Breast epithelium (tissue), 4 donors: ENCODE measurements at regions not wholly inside any gene's neighbourhood (a gene's known extent, or its start where the extent isn't known, plus 50 kb on each side); places are given as distances from the start of the nearest gene placed in this dataset.

Experiments used
- DNase-seq, 2 donors: peaks; one replicate each; pipeline ENCODE4 v3.0.0-alpha.2; 2019; ENCODE audit warnings: low spot score in 2 of 2
- H3K27ac ChIP-seq, 2 donors: fragments of 200-600 bp; sonication (generic) in 1 of 2; one replicate each; pipeline ENCODE4 v1.5.1; 2016 to 2019; ENCODE audit warnings: mild to moderate bottlenecking in 1 of 2
- H3K27me3 ChIP-seq, 2 donors: fragments of 200-600 bp; sonication (generic) in 1 of 2; one replicate each; pipeline versions ENCODE4 v1.5.1 to v1.6.0; 2017 to 2019; ENCODE audit warnings: control low read depth in 1 of 2, mild to moderate bottlenecking in 1 of 2
- H3K36me3 ChIP-seq: fragments of 200-600 bp; one replicate; pipeline ENCODE4 v1.5.1; 2019
- H3K4me1 ChIP-seq, 2 donors: fragments of 200-600 bp; sonication (generic); one replicate each; pipeline ENCODE4 v1.5.1; 2016 to 2019; ENCODE audit warnings: control low read depth in 1 of 2
- H3K4me3 ChIP-seq, 3 donors: fragments of 200-600 bp; sonication (generic); 1 replicate in 2 of 3; 2 replicates in 1 of 3; pipeline ENCODE4 v1.5.1; 2016 to 2019; ENCODE audit warnings: mild to moderate bottlenecking in 3 of 3, moderate library complexity in 2 of 3
- H3K9me3 ChIP-seq, 2 donors: fragments of 200-600 bp; sonication (generic) in 1 of 2; one replicate each; pipeline ENCODE4 v1.5.1; 2016 to 2019; ENCODE audit warnings: control low read depth in 1 of 2
- CTCF ChIP-seq, 3 donors: fragments of 450-650 bp; IDR thresholded peaks; one replicate each; pipeline ENCODE4 v1.5.1; 2016 to 2017; ENCODE audit warnings: antibody characterized with exemption in 3 of 3, mild to moderate bottlenecking in 3 of 3, moderate library complexity in 3 of 3
- POLR2A ChIP-seq: fragments of 450-650 bp; IDR thresholded peaks from one replicate; pipeline ENCODE4 v1.6.1; 2016; ENCODE audit warnings: antibody characterized with exemption, mild to moderate bottlenecking, moderate library complexity
- POLR2AphosphoS5 ChIP-seq, 3 donors: sonication (generic); formaldehyde crosslinking; IDR thresholded peaks; one replicate each; pipeline ENCODE4 v1.6.1; 2017; ENCODE audit warnings: antibody characterized with exemption in 3 of 3
- intact Hi-C: fragments of 100-400 bp; cut with DNase I; formaldehyde crosslinking; loops from one replicate; pipeline ENCODE4 v1.15.1; 2023; ENCODE audit warnings: low total_unique reads

- H3K27ac ChIP-seq, result no peak overlapping the region
- intact Hi-C loops, result no loop called here
These were observed 60.5 kb upstream of the DPH6 start for GRCh38 chr15:35606450-35606779.

DNA sequence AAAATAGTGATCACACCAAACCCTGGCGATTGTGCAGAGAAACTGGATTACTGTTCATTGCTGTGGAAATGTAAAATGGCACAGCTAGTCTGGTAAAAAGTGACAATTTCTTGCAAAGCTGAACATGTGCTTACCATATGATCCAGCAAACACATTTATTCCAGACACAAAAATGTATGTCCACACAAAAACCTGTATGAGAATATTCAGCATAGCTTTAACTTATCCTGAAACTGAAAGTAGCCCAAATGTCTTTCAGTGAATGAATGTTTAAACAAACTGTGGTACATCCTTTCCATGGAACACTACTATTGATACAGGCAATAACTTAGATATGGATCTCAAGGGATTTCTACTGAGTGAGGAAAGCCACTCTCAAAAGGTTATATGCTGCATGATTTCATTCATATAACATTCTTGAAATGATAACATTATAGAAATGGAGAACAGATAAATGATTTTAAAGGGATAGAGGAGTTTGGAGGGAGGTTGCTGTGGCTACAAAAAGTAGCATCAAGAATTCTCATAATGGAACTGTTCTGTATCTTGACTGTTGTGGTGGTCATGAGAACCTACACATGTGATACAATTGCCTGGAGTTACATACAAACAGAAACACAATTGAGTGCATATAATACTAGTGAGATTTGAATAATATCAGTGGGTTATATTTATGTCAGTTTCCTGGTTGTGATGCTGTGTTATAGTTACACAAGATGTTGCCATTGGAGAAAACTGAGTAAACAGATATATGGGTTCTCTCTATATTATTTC is 70.7 kb upstream of the DPH6 start:
- DNase-seq, result no peak
- H3K9me3 ChIP-seq, result no peaks in the 10 kb centered on the region
- H3K27ac ChIP-seq, result no peak overlapping the region
- H3K4me1 ChIP-seq, result no peaks in the 10 kb centered on the region
- no peak overlapping the region for H3K4me3 ChIP-seq
- no peaks in the 10 kb centered on the region for H3K27me3 ChIP-seq
- no peak for TF ChIP-seq CTCF (IDR thresholded peaks at IDR 0.05)
- no peak for TF ChIP-seq POLR2A
- TF ChIP-seq POLR2AphosphoS5 (IDR thresholded peaks at IDR 0.05), result no peak
- no peaks in the 10 kb centered on the region for H3K36me3 ChIP-seq
- intact Hi-C loops, result no loop called here

More at GRCh38 chr15:35606450-35606779, 60.5 kb upstream of the DPH6 start:
- DNase-seq, result no peak
- Histone ChIP-seq H3K27me3 (no peaks in the 10 kb centered on the region), H3K4me1 (no peaks in the 10 kb centered on the region), H3K9me3 (no peaks in the 10 kb centered on the region), H3K4me3 (no peak overlapping the region), H3K36me3 (no peaks in the 10 kb centered on the region)
- TF ChIP-seq POLR2A (no peak), POLR2AphosphoS5 (IDR thresholded peaks at IDR 0.05) (no peak), CTCF (IDR thresholded peaks at IDR 0.05) (no peak)

GRCh38 chr15:35618260-35619188 is 72.6 kb upstream of the DPH6 start:
- intact Hi-C loops, result no loop called here
- no peaks in the 10 kb centered on the region for H3K36me3 ChIP-seq
- no peaks in the 10 kb centered on the region for H3K27me3 ChIP-seq
- no peak for TF ChIP-seq POLR2A
- TF ChIP-seq POLR2AphosphoS5 (IDR thresholded peaks at IDR 0.05), result no peak
- no peak for TF ChIP-seq CTCF (IDR thresholded peaks at IDR 0.05)
- H3K27ac ChIP-seq, result no peak overlapping the region
- H3K9me3 ChIP-seq, result no peaks in the 10 kb centered on the region
- H3K4me1 ChIP-seq, result no peaks in the 10 kb centered on the region
- H3K4me3 ChIP-seq, result no peak overlapping the region
- DNase-seq, result no peak

GRCh38 chr15:35622641-35623340 is 76.8 kb upstream of the DPH6 start:
- intact Hi-C loops, result no loop called here
- no peak overlapping the region for H3K27ac ChIP-seq
- no peaks in the 10 kb centered on the region for H3K27me3 ChIP-seq
- TF ChIP-seq POLR2AphosphoS5 (IDR thresholded peaks at IDR 0.05), result no peak
- H3K4me3 ChIP-seq, result no peak overlapping the region
- H3K9me3 ChIP-seq, result no peaks in the 10 kb centered on the region
- no peak for DNase-seq
- H3K4me1 ChIP-seq, result no peaks in the 10 kb centered on the region
- H3K36me3 ChIP-seq, result no peaks in the 10 kb centered on the region

GRCh38 chr15:35624881-35625280 is 78.9 kb upstream of the DPH6 start:
- Histone ChIP-seq H3K36me3 (no peaks in the 10 kb centered on the region), H3K4me1 (no peaks in the 10 kb centered on the region), H3K9me3 (no peaks in the 10 kb centered on the region), H3K4me3 (no peak overlapping the region), H3K27ac (no peak overlapping the region), H3K27me3 (no peaks in the 10 kb centered on the region)
- no peak for DNase-seq
- intact Hi-C loops, result no loop called here
- TF ChIP-seq POLR2AphosphoS5 (IDR thresholded peaks at IDR 0.05) (no peak), CTCF (IDR thresholded peaks at IDR 0.05) (no peak), POLR2A (no peak)
